SW 1271 (cell line): ENCODE measurements at regions not wholly inside any gene's neighbourhood (a gene's known extent, or its start where the extent isn't known, plus 50 kb on each side); places are given as distances from the start of the nearest gene placed in this dataset.
"Not testable (repeated sequence)": the region's sequence is repeated elsewhere in the genome, so short reads cannot be mapped to it uniquely, and the experiment has no call there.

ENCODE experiments used
- DNase-seq, 2 experiments: peaks; one replicate each; lab custom pipeline; 2025; lab: John Stamatoyannopoulos, UW

GRCh38 chr2:16726577-16726976 lies 60.9 kb upstream of the CYRIA start:
- no peak for DNase-seq

- DNase-seq: no peak
These were observed 60.5 kb upstream of the CYRIA start for GRCh38 chr2:16726147-16726546.

- DNase-seq: no peak
These were observed 59.9 kb upstream of the CYRIA start for GRCh38 chr2:16725549-16725948.

- no peak for DNase-seq
These were observed 57.0 kb upstream of the CYRIA start for GRCh38 chr2:16722677-16723076.

GRCh38 chr2:16722126-16722525 lies 56.5 kb upstream of the CYRIA start:
- DNase-seq: no peak

GRCh38 chr2:16721529-16721928 lies 55.9 kb upstream of the CYRIA start:
- not testable (repeated sequence) for DNase-seq

- DNase-seq: not testable (repeated sequence)
These were observed 55.1 kb upstream of the CYRIA start for GRCh38 chr2:16720737-16721136.

- no peak for DNase-seq
These were observed 53.8 kb upstream of the CYRIA start for GRCh38 chr2:16719485-16719808.

GRCh38 chr2:16718576-16719484 lies 53.2 kb upstream of the CYRIA start:
- no peak for DNase-seq

- no peak for DNase-seq
These were observed 51.8 kb upstream of the CYRIA start for GRCh38 chr2:16717477-16717876.

- DNase-seq: no peak
These were observed 51.3 kb upstream of the CYRIA start for GRCh38 chr2:16716944-16717343.

- DNase-seq: no peak
These were observed 50.4 kb upstream of the CYRIA start for GRCh38 chr2:16716024-16716423.
